Hypothalamus (tissue), 51 donors: ENCODE measurements at regions not wholly inside any gene's neighbourhood (a gene's known extent, or its start where the extent isn't known, plus 50 kb on each side); places are given as distances from the start of the nearest gene placed in this dataset.

ENCODE experiments used
- DNase-seq, 51 donors: peaks; one replicate each; lab custom pipeline; 2025; lab: John Stamatoyannopoulos, UW

- no peak for DNase-seq
Observed at GRCh38 chr4:138672393-138672976, 343.1 kb upstream of the NOCT start.

DNA sequence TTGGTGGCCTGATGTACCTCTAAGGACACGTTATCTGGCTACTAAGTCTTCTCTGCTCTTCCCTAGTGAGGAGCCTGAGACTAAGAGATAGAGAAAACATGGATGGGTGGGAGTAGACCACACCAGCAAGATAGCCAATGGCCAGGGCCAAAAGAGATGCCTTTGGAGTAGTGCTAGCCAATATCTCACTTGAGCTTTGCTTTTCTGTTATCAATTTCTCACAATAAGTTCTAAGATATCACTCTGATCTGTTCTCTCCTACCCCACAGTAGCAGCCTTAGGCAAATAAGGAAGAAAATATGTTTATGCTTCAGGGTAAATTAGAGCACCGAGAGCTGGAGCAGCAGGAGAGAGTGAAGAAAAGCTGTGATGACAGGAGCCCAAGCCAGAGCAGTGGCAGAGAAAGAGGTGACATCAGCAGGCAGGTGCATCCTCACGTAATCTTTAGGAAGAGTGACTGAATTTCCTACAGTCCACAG is 343.9 kb upstream of the NOCT start:
- no peak for DNase-seq

- DNase-seq: no peak
Observed at GRCh38 chr4:138671106-138671505, 344.5 kb upstream of the NOCT start.

- no peak for DNase-seq
Observed at GRCh38 chr4:138670681-138671080, 344.9 kb upstream of the NOCT start.

- no peak for DNase-seq
Observed at GRCh38 chr4:138669479-138670315, 345.9 kb upstream of the NOCT start.

GRCh38 chr4:138668309-138668708 is 347.3 kb upstream of the NOCT start:
- DNase-seq: no peak

DNA sequence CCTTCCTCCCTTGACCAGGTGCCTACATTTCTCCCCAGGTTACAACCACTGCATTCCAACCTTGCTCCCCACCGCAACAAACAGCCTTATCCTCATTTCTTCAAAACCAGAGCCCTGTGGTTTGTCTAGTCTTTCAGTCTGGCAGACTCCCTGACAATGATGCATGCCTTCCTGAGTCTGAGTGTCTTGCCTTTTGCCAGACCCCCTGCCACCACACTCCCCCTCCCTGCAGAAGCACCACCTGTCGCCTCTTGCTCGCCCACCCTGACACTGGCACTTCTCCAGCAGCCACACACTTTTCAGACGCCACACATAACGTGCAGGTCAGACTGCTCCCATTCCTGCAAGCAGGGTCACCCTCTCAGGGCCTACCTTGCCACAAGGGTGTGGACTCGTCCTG is 349.2 kb upstream of the NOCT start:
- no peak for DNase-seq

GRCh38 chr4:138665851-138666250 is 349.7 kb upstream of the NOCT start:
- DNase-seq: no peak

DNA sequence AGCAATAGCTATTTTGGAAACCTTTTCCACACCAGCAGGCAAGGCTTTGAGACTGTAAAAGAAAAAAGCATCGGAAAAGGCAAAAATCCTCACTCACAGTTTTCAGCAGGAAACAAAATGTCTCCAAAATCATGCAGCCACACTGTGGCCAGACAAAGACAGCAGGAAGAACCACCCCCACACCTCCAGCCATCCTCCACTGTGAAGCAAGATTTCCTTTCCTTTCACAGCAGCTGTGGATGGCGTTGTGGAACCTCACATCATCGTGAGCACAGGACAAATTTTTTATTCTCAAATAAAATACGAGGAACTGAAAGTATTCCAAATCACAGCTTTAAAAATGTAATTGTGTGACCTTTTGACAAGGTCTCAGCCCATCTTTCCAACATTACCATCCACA is 351.7 kb upstream of the NOCT start:
- no peak for DNase-seq

DNA sequence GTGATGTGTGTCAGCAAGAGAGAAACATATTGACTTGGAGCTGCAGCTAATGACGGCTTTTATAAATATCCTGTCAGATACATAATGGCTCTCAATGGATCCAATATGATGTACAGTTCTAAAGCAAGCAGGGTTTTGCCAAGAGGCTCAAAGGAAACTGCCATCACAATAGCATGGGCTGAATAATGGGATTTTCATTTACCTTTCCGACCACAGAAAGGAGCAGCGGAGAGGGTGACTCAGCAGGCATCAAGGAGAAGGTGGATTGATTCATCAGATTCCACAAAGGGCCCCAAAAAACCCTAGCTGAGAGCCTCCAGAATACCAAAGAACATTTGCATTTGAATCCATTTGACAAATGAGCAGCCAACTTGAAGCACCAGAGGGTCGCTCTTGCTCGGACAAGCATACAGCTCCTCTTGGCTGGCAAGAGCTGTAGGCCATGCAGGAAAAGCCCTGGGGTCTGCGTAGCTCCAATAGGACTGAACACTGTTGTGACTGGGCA is 355.7 kb upstream of the NOCT start:
- DNase-seq: no peak

- DNase-seq: no peak
Observed at GRCh38 chr4:138659037-138659811, 356.4 kb upstream of the NOCT start.

GRCh38 chr4:138658518-138658917 is 357.1 kb upstream of the NOCT start:
- DNase-seq: no peak

- no peak for DNase-seq
Observed at GRCh38 chr4:138656990-138657389, 358.6 kb upstream of the NOCT start.

GRCh38 chr4:138655985-138656384 is 359.6 kb upstream of the NOCT start:
- DNase-seq: no peak

GRCh38 chr4:138655286-138655685 is 360.3 kb upstream of the NOCT start:
- no peak for DNase-seq

DNA sequence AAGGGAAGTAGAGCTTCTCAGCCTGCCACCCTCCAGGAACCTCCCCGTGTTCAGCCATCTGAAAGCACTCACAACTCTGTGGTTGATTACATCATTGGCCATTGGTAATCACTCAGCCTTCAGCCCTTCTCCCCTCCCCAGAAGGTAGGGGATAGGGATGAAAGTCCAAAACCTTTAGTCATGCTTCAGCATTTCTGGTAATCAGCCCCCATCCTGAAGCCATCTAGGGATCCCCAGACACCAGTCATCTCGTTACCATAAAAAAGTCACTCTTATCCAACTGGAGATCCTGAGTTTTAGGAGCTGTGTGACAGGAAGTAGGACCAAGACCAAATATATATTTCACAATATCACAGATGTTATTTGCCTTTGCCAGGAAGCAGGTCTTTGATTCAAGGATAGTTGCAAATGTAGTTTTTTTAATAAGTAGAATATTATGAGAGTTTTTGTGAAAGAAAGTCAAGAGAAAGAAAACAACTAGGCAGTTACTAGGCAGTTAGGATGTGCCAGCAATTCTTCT is 364.6 kb upstream of the NOCT start:
- no peak for DNase-seq

DNA sequence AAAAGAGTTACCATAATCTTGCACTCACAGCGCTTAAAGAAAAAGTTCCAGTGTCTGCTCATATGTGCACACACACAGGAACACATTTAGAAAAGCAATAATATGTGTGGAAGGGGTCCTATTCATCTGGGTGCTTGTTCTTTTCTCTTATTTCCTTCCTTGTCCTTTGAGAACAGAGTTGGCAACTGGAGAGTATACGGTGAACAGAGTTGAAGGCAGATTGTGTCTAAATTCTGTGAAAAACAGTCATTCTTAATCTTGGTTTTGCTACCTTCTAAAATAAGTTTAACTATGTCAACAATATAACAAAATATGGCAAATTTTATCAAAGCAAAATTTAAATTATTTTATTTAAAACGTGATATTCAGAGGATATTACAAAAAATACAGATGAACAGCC is 365.1 kb upstream of the NOCT start:
- DNase-seq: no peak

GRCh38 chr4:138647433-138647832 is 368.1 kb upstream of the NOCT start:
- DNase-seq: no peak

- no peak for DNase-seq
Observed at GRCh38 chr4:138646383-138646782, 369.2 kb upstream of the NOCT start.

DNA sequence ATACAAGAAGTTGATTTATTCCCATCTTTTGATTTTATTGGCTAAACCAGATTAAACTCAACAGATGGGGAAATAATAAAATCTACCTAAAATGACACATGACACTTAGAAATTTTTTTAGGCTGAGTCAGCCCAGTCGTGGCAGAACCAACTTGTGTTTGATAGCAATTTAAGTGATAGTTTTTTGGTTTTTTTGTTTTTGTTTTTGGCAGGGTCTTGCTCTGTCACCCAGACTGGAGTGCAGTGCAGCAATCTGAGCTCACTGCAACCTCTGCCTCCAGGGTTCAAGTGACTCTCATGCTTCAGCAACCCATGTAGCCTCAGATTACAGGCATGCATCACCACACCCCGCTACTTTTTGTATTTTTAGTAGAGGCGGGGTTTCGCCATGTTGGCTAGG is 370.3 kb upstream of the NOCT start:
- no peak for DNase-seq

GRCh38 chr4:138644322-138644721 is 371.3 kb upstream of the NOCT start:
- no peak for DNase-seq
